Tibial nerve (tissue), 4 donors: ENCODE measurements at regions not wholly inside any gene's neighbourhood (a gene's known extent, or its start where the extent isn't known, plus 50 kb on each side); places are given as distances from the start of the nearest gene placed in this dataset.

Source experiments
- DNase-seq, 2 donors: peaks; one replicate each; pipeline ENCODE4 v3.0.0-alpha.2; 2019; ENCODE audit warnings: low spot score in 2 of 2
- H3K27ac ChIP-seq, 4 donors: fragments of 200-600 bp; sonication (generic) in 3 of 4; one replicate each; pipeline ENCODE4 v1.5.1; 2017 to 2019; ENCODE audit warnings: mild to moderate bottlenecking in 1 of 4
- H3K27me3 ChIP-seq, 2 donors: fragments of 200-600 bp; sonication (generic) in 1 of 2; one replicate each; pipeline versions ENCODE4 v1.5.1 to v1.6.0; 2017 to 2019
- H3K36me3 ChIP-seq, 3 donors: fragments of 200-600 bp; sonication (generic); one replicate each; pipeline ENCODE4 v1.5.1; 2018 to 2019
- H3K4me1 ChIP-seq, 4 donors: fragments of 200-600 bp; sonication (generic) in 3 of 4; one replicate each; pipeline ENCODE4 v1.5.1; 2017 to 2019
- H3K4me3 ChIP-seq, 4 donors: fragments of 200-600 bp; sonication (generic) in 3 of 4; one replicate each; pipeline ENCODE4 v1.5.1; 2017 to 2019; ENCODE audit warnings: mild to moderate bottlenecking in 1 of 4, moderate library complexity in 1 of 4
- H3K9me3 ChIP-seq, 4 donors: fragments of 200-600 bp; sonication (generic) in 3 of 4; one replicate each; pipeline ENCODE4 v1.5.1; 2017 to 2019
- CTCF ChIP-seq, 5 experiments: fragments of 200-600 bp in 3 of 5; fragments of 450-650 bp in 2 of 5; sonication (generic) in 3 of 5; IDR thresholded peaks; one replicate each; pipeline ENCODE4 v1.5.1; 2016 to 2019; ENCODE audit warnings: antibody characterized with exemption in 5 of 5, mild to moderate bottlenecking in 3 of 5, moderate library complexity in 2 of 5
- EP300 ChIP-seq, 2 donors: sonication (generic); formaldehyde crosslinking; IDR thresholded peaks; one replicate each; pipeline ENCODE4 v1.6.1; 2017; ENCODE audit warnings: antibody characterized with exemption in 2 of 2, mild to moderate bottlenecking in 1 of 2
- POLR2A ChIP-seq, 2 donors: fragments of 450-650 bp; IDR thresholded peaks; one replicate each; pipeline ENCODE4 v1.6.1; 2017; ENCODE audit warnings: antibody characterized with exemption in 2 of 2, mild to moderate bottlenecking in 2 of 2, moderate library complexity in 2 of 2
- WGBS, 2 donors: methylation state at CpG; one replicate each; pipeline ENCODE4 v1.1.5; 2018; 5-methylcytosine and 5-hydroxymethylcytosine counted together

GRCh38 chr13:109977212-109977968 is 191.0 kb upstream of the IRS2 start:
- WGBS, 2 donors, result 77 to 81% methylated on average over 11 of the region's 11 CpGs
- no peak overlapping the region for H3K27ac ChIP-seq
- TF ChIP-seq POLR2A (IDR thresholded peaks at IDR 0.05) (no peak), EP300 (IDR thresholded peaks at IDR 0.05) (no peak), CTCF (IDR thresholded peaks at IDR 0.05) (no peak)
- no peaks in the 10 kb centered on the region for H3K27me3 ChIP-seq
- no peak overlapping the region for H3K4me3 ChIP-seq
- no peaks in the 10 kb centered on the region for H3K9me3 ChIP-seq
- no peak for DNase-seq
- no peaks in the 10 kb centered on the region for H3K4me1 ChIP-seq
- no peaks in the 10 kb centered on the region for H3K36me3 ChIP-seq

- no peaks in the 10 kb centered on the region for H3K9me3 ChIP-seq
- no peak overlapping the region for H3K4me3 ChIP-seq
- no peaks in the 10 kb centered on the region for H3K27me3 ChIP-seq
- TF ChIP-seq EP300 (IDR thresholded peaks at IDR 0.05), result no peak
- no peak for TF ChIP-seq CTCF (IDR thresholded peaks at IDR 0.05)
- no peak for TF ChIP-seq POLR2A (IDR thresholded peaks at IDR 0.05)
- WGBS, 2 donors, result 73% methylated on average over 9 of the region's 9 CpGs
- H3K27ac ChIP-seq, result no peak overlapping the region
- no peaks in the 10 kb centered on the region for H3K4me1 ChIP-seq
- DNase-seq, result no peak
- no peaks in the 10 kb centered on the region for H3K36me3 ChIP-seq
These were observed 190.0 kb upstream of the IRS2 start for GRCh38 chr13:109976206-109976997.

- no peak overlapping the region for H3K4me3 ChIP-seq
- H3K9me3 ChIP-seq, result peaks cover 0 to 10% (median 0%) of the 10 kb centered on the region in 4 donors
- no peaks in the 10 kb centered on the region for H3K4me1 ChIP-seq
- WGBS, 2 donors, result 82 to 83% methylated on average over 7 of the region's 7 CpGs
- H3K27me3 ChIP-seq, result no peaks in the 10 kb centered on the region
- H3K36me3 ChIP-seq, result no peaks in the 10 kb centered on the region
- TF ChIP-seq EP300 (IDR thresholded peaks at IDR 0.05), result no peak
- TF ChIP-seq CTCF (IDR thresholded peaks at IDR 0.05), result no peak
- TF ChIP-seq POLR2A (IDR thresholded peaks at IDR 0.05), result no peak
- no peak overlapping the region for H3K27ac ChIP-seq
- DNase-seq, result no peak
These were observed 188.0 kb upstream of the IRS2 start for GRCh38 chr13:109974354-109974753.

GRCh38 chr13:109973279-109973678 is 186.9 kb upstream of the IRS2 start:
- H3K9me3 ChIP-seq, result peaks cover 0 to 10% (median 0%) of the 10 kb centered on the region in 4 donors
- H3K4me1 ChIP-seq, result no peaks in the 10 kb centered on the region
- DNase-seq, result no peak
- no peak overlapping the region for H3K27ac ChIP-seq
- H3K4me3 ChIP-seq, result no peak overlapping the region
- no peaks in the 10 kb centered on the region for H3K27me3 ChIP-seq
- H3K36me3 ChIP-seq, result no peaks in the 10 kb centered on the region
- 85 to 90% methylated on average over 9 to 10 of the region's 10 CpGs for WGBS, 2 donors
- no peak for TF ChIP-seq CTCF (IDR thresholded peaks at IDR 0.05)
- TF ChIP-seq EP300 (IDR thresholded peaks at IDR 0.05), result no peak
- TF ChIP-seq POLR2A (IDR thresholded peaks at IDR 0.05), result no peak
